ENCODE measurements at regions not wholly inside any gene's neighbourhood (a gene's known extent, or its start where the extent isn't known, plus 50 kb on each side); places are given as distances from the start of the nearest gene placed in this dataset.

DNA sequence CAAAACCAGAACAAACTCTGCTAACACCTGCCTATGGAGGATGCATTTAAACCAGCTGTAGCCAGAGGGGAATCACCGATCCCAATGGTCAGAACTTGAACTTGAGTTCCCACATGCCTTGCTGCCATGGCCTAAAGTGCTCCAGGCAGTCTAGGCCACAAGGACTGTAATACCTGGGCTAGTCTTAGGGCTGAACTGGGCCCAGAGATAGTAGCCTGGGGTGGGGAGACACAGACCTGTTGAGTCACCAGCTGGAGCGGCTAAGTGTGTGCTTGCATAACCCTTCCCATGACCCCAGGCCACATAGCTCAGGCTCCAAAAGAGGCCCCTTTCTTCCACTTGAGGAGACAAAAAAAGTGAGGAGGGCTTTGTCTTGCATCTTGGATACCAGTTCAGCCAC lies 515.0 kb upstream of the DDX18 start:
- no peak overlapping the region for H3K9ac ChIP-seq
- no peaks in the 10 kb centered on the region for H3K27me3 ChIP-seq
- H3F3A ChIP-seq (ENCODE audit: low read depth) = no peaks in the 10 kb centered on the region
- H3K36me3 ChIP-seq = no peaks in the 10 kb centered on the region
- TF ChIP-seq, protein P1, sequence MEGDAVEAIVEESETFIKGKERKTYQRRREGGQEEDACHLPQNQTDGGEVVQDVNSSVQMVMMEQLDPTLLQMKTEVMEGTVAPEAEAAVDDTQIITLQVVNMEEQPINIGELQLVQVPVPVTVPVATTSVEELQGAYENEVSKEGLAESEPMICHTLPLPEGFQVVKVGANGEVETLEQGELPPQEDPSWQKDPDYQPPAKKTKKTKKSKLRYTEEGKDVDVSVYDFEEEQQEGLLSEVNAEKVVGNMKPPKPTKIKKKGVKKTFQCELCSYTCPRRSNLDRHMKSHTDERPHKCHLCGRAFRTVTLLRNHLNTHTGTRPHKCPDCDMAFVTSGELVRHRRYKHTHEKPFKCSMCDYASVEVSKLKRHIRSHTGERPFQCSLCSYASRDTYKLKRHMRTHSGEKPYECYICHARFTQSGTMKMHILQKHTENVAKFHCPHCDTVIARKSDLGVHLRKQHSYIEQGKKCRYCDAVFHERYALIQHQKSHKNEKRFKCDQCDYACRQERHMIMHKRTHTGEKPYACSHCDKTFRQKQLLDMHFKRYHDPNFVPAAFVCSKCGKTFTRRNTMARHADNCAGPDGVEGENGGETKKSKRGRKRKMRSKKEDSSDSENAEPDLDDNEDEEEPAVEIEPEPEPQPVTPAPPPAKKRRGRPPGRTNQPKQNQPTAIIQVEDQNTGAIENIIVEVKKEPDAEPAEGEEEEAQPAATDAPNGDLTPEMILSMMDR (IDR thresholded peaks at IDR 0.05) = no peak
- TF ChIP-seq EZH2 (IDR thresholded peaks at IDR 0.05) (no peak), EZH2phosphoT487 (IDR thresholded peaks at IDR 0.05) (no peak)
- no peak overlapping the region for H3K4me3 ChIP-seq
- no peaks in the 10 kb centered on the region for H3K4me1 ChIP-seq
- H2AFZ ChIP-seq (replicated peaks) = no peak overlapping the region
- Mint-ChIP-seq H3K4me3 (no peak overlapping the region), H3K27ac (no peak overlapping the region), H3K4me1 (no peaks in the 10 kb centered on the region), H3K36me3 (no peaks in the 10 kb centered on the region), H3K9me3 (peaks cover 3% of the 10 kb centered on the region), H3K27me3 (ENCODE audit: insufficient read depth, low read depth) (no peaks in the 10 kb centered on the region)
- no peaks in the 10 kb centered on the region for H3K79me2 ChIP-seq (ENCODE audit: low read depth)
- no peaks in the 10 kb centered on the region for H4K20me1 ChIP-seq (ENCODE audit: low read depth)
- H3K4me2 ChIP-seq = no peak overlapping the region
- H3K9me3 ChIP-seq (ENCODE audit: low read depth) = no peaks in the 10 kb centered on the region
- no peak for DNase-seq (ENCODE audit: low spot score)
- H3K27ac ChIP-seq = no peak overlapping the region

DNA sequence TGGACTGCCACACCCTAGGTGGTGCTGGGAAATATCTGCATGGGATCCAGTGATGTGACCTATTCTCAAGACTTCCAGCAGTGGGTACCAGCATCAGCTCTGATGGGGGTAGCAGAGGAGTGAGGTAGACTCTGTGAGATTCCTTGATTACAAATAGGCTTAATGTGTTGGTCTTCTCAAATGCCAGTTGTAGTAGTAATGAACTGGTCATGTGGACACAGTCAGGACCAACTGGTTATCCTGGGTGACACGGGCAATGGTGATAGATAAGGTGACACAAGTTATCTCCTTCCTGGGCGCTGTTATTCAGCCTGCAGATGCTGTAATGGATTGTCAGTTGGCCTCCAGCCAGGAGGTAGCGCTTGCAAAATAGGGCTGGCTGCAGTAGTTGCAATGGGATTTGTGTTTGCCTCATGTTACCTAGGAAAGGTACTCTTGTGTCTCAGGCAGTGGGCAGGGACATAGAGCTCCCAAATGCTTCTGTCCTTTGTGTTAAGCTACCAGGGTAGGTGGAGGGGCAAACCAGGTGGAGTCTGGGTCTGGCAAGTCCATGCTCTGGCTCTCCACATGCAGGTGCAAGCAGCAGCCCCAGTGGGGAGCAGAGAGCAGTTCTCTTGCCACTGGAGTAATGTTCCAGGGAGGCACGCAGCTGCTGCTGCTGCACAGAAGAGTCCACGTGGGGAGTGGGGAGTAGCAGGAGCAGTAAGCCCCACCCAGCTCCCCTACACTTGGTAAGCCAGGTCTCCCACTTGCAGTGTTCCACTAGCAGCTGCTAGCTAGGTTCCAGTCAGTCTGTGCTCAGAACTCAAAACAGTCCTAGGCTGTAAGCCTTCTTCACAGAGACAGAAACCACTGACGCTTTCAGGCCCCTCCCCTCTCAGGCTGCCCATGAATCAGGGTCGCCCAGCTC lies 505.4 kb upstream of the DDX18 start:
- Histone ChIP-seq H3K4me1 (no peaks in the 10 kb centered on the region), H3K9me3 (ENCODE audit: low read depth) (no peaks in the 10 kb centered on the region), H2AFZ (replicated peaks) (no peak overlapping the region), H4K20me1 (ENCODE audit: low read depth) (no peaks in the 10 kb centered on the region), H3K4me3 (no peak overlapping the region), H3K36me3 (peaks cover 4% of the 10 kb centered on the region), H3F3A (ENCODE audit: low read depth) (no peaks in the 10 kb centered on the region), H3K27ac (no peak overlapping the region), H3K9ac (no peak overlapping the region), H3K27me3 (no peaks in the 10 kb centered on the region), H3K79me2 (ENCODE audit: low read depth) (no peaks in the 10 kb centered on the region), H3K4me2 (no peak overlapping the region)
- no peak overlapping the region for H3K4me3 Mint-ChIP-seq
- H3K27me3 Mint-ChIP-seq (ENCODE audit: insufficient read depth, low read depth) = no peaks in the 10 kb centered on the region
- no peak for DNase-seq (ENCODE audit: low spot score)
- H3K9me3 Mint-ChIP-seq = no peaks in the 10 kb centered on the region
- TF ChIP-seq, protein P1 (IDR thresholded peaks at IDR 0.05) = no peak
- no peaks in the 10 kb centered on the region for H3K36me3 Mint-ChIP-seq
- no peak overlapping the region for H3K27ac Mint-ChIP-seq
- no peaks in the 10 kb centered on the region for H3K4me1 Mint-ChIP-seq

DNA sequence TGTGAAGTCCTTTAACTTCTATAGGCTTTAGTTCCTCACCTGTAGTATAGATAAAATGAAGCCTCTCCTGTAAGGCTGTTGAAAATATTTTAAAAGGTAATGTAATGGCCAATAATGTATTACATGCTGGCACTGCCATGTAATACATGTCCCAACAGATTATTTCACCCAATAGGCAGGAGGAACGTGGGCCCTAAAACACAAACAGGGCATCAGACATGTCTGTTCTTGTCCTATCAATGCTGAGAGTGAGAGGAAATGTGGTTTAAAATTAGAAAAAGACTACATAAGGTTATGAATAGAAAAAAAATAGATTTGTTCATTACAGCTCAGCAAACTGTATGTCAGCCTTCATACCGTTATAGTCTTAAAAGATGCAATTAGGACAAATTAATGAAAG lies 492.7 kb upstream of the DDX18 start:
- Histone ChIP-seq H4K20me1 (ENCODE audit: low read depth) (no peaks in the 10 kb centered on the region), H3K36me3 (no peaks in the 10 kb centered on the region), H3K27me3 (no peaks in the 10 kb centered on the region), H3F3A (ENCODE audit: low read depth) (no peaks in the 10 kb centered on the region), H2AFZ (replicated peaks) (no peak overlapping the region), H3K4me3 (no peak overlapping the region), H3K27ac (no peak overlapping the region), H3K9me3 (ENCODE audit: low read depth) (no peaks in the 10 kb centered on the region), H3K9ac (no peak overlapping the region), H3K4me2 (no peak overlapping the region), H3K4me1 (peaks cover 11% of the 10 kb centered on the region), H3K79me2 (ENCODE audit: low read depth) (no peaks in the 10 kb centered on the region)
- no peak overlapping the region for H3K27ac Mint-ChIP-seq
- TF ChIP-seq EZH2phosphoT487 (IDR thresholded peaks at IDR 0.05) (no peak), EZH2 (IDR thresholded peaks at IDR 0.05) (no peak)
- TF ChIP-seq, protein P1 (IDR thresholded peaks at IDR 0.05) = no peak
- H3K9me3 Mint-ChIP-seq = no peaks in the 10 kb centered on the region
- no peaks in the 10 kb centered on the region for H3K27me3 Mint-ChIP-seq (ENCODE audit: insufficient read depth, low read depth)
- H3K36me3 Mint-ChIP-seq = no peaks in the 10 kb centered on the region
- peaks cover 16% of the 10 kb centered on the region for H3K4me1 Mint-ChIP-seq
- DNase-seq (ENCODE audit: low spot score) = no peak
- H3K4me3 Mint-ChIP-seq = no peak overlapping the region

All from neural progenitor cell (in vitro differentiated cells).